Fibroblast of pulmonary artery (primary cell): ENCODE measurements at regions not wholly inside any gene's neighbourhood (a gene's known extent, or its start where the extent isn't known, plus 50 kb on each side); places are given as distances from the start of the nearest gene placed in this dataset.

Source experiments
- DNase-seq: peaks from one replicate; pipeline ENCODE4 v3.0.0-alpha.2; 2010; ENCODE audit warnings: low read depth
- H3K4me3 ChIP-seq: replicated peaks from 2 replicates; pipeline ENCODE4 v1.5.1; 2011; ENCODE audit warnings: low read depth, mild to moderate bottlenecking, control low read depth, low read length, moderate library complexity
- CTCF ChIP-seq: IDR thresholded peaks from 2 replicates; pipeline ENCODE4 v1.5.1; 2011; ENCODE audit warnings: mild to moderate bottlenecking, control low read depth, low read length, inconsistent platforms; ENCODE audit errors: missing control alignments

- H3K4me3 ChIP-seq: no peak overlapping the region
- peak; percentile 17 for DNase-seq
- TF ChIP-seq CTCF: peak; percentile 5
Observed at GRCh38 chr11:60625262-60625661, 74.2 kb upstream of the MS4A8 start.

DNA sequence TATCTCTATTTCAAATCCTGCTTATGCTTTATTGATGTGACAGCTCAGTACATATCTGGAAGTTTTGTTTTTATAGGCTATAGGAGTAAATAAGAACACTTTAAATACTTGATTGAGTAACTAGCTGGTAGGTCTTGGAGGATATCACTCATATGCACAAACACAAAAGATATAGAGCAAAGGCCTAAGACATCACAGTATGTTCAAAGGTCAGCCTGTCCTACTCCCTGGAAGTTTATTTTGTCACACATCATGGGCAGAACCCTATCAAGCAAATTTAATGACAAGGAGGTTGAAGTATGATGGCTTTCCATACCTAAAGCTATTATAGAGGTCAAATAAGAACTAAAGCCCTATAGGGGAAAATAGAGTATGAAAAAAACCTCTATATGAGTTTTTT lies 70.0 kb upstream of the MS4A8 start:
- H3K4me3 ChIP-seq: no peak overlapping the region
- no peak for TF ChIP-seq CTCF
- no peak for DNase-seq

DNA sequence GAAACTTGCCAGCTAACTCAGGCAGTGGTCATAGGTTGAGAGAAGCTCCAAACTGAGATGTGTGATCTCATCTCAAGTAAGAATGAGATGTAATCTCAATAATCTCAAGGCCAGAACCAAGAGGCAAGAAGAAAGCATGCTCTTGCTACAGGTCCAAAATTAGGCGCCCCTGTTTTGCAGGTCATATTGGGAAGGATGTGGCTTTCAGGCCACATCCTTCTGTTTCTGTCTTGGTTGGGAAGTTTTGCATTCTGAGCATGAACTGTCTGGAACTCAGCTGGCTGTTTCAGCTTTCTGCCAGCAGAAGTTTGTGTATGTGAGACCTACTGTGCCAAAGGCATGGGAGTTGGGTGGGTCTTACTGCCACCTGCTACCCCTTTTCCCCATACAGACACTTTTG lies 67.5 kb upstream of the MS4A8 start:
- TF ChIP-seq CTCF: no peak
- no peak overlapping the region for H3K4me3 ChIP-seq
- no peak for DNase-seq

DNA sequence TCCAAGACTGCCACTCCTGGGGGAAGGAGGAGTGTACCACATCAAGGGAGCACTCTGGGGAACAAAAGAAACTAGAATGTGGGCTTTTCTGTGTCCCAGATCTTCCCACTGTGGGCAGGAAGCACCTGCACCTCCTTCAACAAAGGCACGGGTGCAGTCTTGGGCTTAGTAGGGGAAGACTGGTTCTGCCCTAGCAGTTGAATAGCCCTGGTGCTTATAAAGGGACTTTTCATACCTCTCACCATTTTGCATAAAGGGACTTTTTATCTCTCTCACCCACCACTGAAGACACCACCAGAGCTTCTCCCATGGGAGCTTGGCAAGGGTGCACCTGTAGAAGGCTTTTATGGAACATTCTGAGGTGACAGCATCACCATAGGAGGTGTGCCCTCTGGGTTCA lies 65.8 kb upstream of the MS4A8 start:
- no peak for DNase-seq
- TF ChIP-seq CTCF: no peak
- H3K4me3 ChIP-seq: no peak overlapping the region

GRCh38 chr11:60634126-60634525 lies 65.3 kb upstream of the MS4A8 start:
- no peak overlapping the region for H3K4me3 ChIP-seq
- no peak for DNase-seq
- TF ChIP-seq CTCF: no peak

GRCh38 chr11:60641940-60642339 lies 57.5 kb upstream of the MS4A8 start:
- TF ChIP-seq CTCF: no peak
- no peak for DNase-seq
- no peak overlapping the region for H3K4me3 ChIP-seq

DNA sequence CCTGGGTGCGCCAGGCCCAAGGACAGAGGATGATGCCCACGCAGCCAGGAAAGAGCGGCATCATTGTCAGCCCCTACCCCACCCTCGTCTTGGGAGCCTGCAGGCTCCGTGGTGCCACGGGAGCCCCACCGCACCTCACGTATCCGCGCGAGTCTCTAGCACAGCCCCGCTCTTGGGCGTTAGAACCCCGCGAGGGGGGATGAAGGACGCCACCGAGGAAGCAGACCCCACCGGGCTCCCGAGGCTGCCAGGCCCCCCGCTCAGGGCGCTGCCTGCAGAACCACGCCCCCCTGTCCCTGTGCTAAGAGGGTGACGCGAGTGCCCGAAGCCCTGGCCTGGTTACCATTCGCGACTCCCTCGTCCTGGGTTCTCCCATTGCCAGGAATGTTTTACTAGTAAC lies 52.3 kb upstream of the MS4A8 start:
- TF ChIP-seq CTCF: no peak
- H3K4me3 ChIP-seq: no peak overlapping the region
- DNase-seq: no peak
